GM12865 (cell line): ENCODE measurements at regions not wholly inside any gene's neighbourhood (a gene's known extent, or its start where the extent isn't known, plus 50 kb on each side); places are given as distances from the start of the nearest gene placed in this dataset.

ENCODE experiments used
- DNase-seq: peaks from one replicate; pipeline ENCODE4 v3.0.0; 2010; ENCODE audit warnings: low read depth
- H3K4me3 ChIP-seq: 2 replicates; pipeline ENCODE4 v1.5.1; 2011; ENCODE audit warnings: mild to moderate bottlenecking, low read depth, low read length, control low read depth
- CTCF ChIP-seq: IDR thresholded peaks from 2 replicates; pipeline ENCODE4 v1.5.1; 2011; ENCODE audit warnings: low read length, control low read depth, low read depth, inconsistent platforms; ENCODE audit not compliant: insufficient read depth; ENCODE audit errors: missing control alignments

DNA sequence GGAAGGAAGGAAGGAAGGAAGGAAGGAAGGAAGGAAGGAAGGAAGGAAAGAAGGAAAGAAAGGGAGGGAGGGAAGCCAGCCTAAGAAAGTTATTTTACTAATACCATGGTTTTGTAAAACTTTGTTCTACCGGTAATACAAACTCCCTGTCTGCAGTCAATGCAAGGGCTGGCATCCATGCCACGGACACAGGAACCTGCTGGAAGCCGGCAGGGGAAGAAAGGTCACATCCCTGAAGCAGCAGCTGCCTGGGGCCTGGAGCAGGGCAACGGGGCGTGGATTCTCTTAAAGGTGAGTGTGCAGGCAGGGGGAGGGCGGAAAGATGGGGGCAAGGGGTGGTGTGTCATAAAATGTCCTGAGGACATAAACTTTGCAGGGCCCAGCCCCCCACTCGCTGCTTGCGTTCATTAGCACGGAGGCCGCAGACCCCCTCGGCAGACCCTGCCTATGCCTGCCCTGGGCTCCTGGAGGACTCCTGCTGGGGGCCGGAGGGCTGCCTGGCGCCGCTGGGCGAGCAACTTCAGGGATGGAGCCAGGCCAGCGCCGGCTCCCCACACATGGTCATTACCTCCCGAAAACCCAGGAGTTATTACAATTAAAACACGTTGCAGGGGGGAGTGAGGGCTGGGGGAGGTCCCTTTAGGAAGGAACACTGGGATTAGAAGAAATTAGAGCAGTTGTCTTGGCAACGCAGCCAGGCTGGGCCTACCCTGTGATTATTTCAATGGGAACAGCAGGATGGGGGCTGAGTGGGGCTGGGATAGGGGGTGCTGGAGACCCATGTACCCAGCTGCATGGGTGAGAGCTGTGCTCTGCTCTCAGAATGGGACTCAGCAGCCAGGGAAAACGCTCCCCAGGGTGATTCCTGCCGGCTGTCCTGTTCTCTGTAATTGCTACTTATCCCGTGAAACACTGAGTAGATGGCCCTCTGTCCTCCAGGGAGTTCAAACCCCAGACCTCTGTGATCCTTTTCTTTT, 257.9 kb downstream of the SOX9 start:
- no peak for TF ChIP-seq CTCF
- H3K4me3 ChIP-seq: no peak overlapping the region
- DNase-seq: no peak

GRCh38 chr17:72379516-72379915, 258.7 kb downstream of the SOX9 start:
- TF ChIP-seq CTCF: no peak
- no peak for DNase-seq
- no peak overlapping the region for H3K4me3 ChIP-seq

GRCh38 chr17:72380120-72380519, 259.3 kb downstream of the SOX9 start:
- no peak for TF ChIP-seq CTCF
- H3K4me3 ChIP-seq: no peak overlapping the region
- no peak for DNase-seq

DNA sequence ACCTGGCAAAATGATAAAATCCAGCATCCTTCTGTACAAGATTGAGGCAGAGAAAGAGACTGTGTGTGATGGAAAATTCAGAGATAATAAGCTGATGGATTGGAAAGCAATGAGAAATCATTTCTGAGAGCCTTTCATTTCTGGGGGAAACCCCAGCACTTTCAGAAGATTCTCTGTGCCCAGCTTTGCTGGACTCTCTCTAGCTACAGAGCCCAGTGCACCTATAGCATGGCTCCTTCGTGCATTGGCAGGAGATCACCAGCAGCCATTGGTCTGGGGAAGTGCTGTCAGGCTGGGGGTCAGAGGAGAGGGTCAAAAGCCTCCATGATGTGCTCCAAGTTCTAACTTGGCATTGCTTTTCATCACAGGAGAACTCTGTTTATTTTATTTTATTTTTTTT, 259.9 kb downstream of the SOX9 start:
- no peak for DNase-seq
- H3K4me3 ChIP-seq: no peak overlapping the region
- no peak for TF ChIP-seq CTCF

DNA sequence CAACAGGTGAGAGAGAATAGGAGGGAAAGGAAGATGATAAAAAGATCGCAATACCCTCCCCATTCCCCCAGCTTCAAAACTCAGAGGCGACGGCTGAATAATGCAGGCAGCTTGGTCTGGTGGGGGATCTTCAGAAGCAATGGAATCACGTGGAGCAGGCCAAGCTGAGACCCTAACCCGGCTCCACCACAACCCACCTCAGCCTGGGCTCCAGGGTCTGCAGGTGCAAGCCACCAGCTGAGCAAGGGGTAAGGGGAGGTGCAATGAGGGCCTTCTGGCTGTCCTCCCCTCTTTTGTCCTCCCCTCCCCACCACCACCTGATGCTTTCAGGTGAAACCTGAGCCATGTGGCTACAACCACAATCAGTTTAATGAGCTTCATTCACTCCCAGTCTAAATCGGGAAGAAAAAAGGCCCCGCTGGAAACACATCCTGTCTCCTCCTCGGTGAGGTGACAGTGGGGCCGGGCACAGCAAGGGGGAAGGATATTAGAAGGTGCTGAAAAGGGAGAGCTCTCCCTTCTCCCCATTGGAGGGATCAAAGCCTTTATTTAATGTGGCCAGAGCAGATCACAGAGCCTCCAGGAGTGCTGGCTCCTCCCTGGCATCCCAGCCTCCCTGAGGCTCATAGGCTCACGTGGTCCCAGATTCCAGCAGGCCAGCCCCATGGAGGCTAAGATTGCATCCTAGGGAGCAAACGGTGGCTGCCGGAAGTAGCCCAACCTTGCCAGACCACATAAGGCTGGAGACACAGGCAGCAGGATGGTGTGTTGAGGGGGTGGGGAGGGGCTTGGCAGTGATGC, 261.0 kb downstream of the SOX9 start:
- no peak overlapping the region for H3K4me3 ChIP-seq
- no peak for DNase-seq
- no peak for TF ChIP-seq CTCF

- no peak for DNase-seq
- H3K4me3 ChIP-seq: no peak overlapping the region
- TF ChIP-seq CTCF: no peak
These were observed 262.3 kb downstream of the SOX9 start for GRCh38 chr17:72382971-72383722.
